ENCODE measurements at regions not wholly inside any gene's neighbourhood (a gene's known extent, or its start where the extent isn't known, plus 50 kb on each side); places are given as distances from the start of the nearest gene placed in this dataset.

GRCh38 chr18:71047882-71048281, 759.0 kb downstream of the SOCS6 start:
- H3K4me1 ChIP-seq (ENCODE audit: control insufficient read depth in 1 of 2, insufficient read depth in 2 of 2, low read length in 2 of 2), result no peaks in the 10 kb centered on the region
- H2BK120ac ChIP-seq (ENCODE audit: insufficient read depth, low read length, poor library complexity), result no peak overlapping the region
- no peaks in the 10 kb centered on the region for H3K79me1 ChIP-seq (ENCODE audit: low read length)
- H3K36me3 ChIP-seq (ENCODE audit: control insufficient read depth in 1 of 2, insufficient read depth in 2 of 2, low read length in 2 of 2), result no peaks in the 10 kb centered on the region
- H2AK5ac ChIP-seq (ENCODE audit: low read length), result no peak overlapping the region
- H3K27ac ChIP-seq (ENCODE audit: low read depth, low read length), result no peak overlapping the region
- no peaks in the 10 kb centered on the region for H3K9me3 ChIP-seq (ENCODE audit: insufficient read depth, low read depth, low read length)
- no peak overlapping the region for H2AFZ ChIP-seq (ENCODE audit: insufficient read depth, low read length, poor library complexity)
- H3K4ac ChIP-seq (ENCODE audit: low read depth, low read length), result no peak overlapping the region
- no peak overlapping the region for H4K91ac ChIP-seq (ENCODE audit: low read depth, low read length)
- no CpG with 5 or more reads among the region's 4 CpGs for WGBS (ENCODE audit: extremely low coverage, insufficient coverage, insufficient read length)
- H3K4me3 ChIP-seq (ENCODE audit: low read depth, low read length), result no peak overlapping the region
- H4K8ac ChIP-seq (ENCODE audit: low read depth, low read length), result no peak overlapping the region
- no peak overlapping the region for H2BK5ac ChIP-seq (ENCODE audit: low read depth, low read length, poor library complexity)
- no peaks in the 10 kb centered on the region for H3K27me3 ChIP-seq (ENCODE audit: insufficient read depth, low read length)
- H3K14ac ChIP-seq (ENCODE audit: low read length), result no peak overlapping the region
- no peaks in the 10 kb centered on the region for H3K79me2 ChIP-seq (ENCODE audit: control insufficient read depth, insufficient read depth, low read length, poor library complexity)
- H2BK12ac ChIP-seq (ENCODE audit: low read length), result no peak overlapping the region
- H3K9ac ChIP-seq (ENCODE audit: low read length), result no peak overlapping the region
- H3K18ac ChIP-seq (ENCODE audit: low read length), result no peak overlapping the region
- H3K4me2 ChIP-seq (ENCODE audit: low read length), result no peak overlapping the region
- no peak for DNase-seq
- H4K12ac ChIP-seq (ENCODE audit: low read depth, low read length), result no peak overlapping the region
- no peak overlapping the region for H3K23ac ChIP-seq (ENCODE audit: low read length)

GRCh38 chr18:71045331-71046065, 756.7 kb downstream of the SOCS6 start:
- no peak overlapping the region for H3K9ac ChIP-seq (ENCODE audit: low read length)
- no peaks in the 10 kb centered on the region for H3K27me3 ChIP-seq (ENCODE audit: insufficient read depth, low read length)
- no peak overlapping the region for H3K18ac ChIP-seq (ENCODE audit: low read length)
- H3K27ac ChIP-seq (ENCODE audit: low read depth, low read length), result no peak overlapping the region
- H3K23ac ChIP-seq (ENCODE audit: low read length), result no peak overlapping the region
- H3K36me3 ChIP-seq (ENCODE audit: control insufficient read depth in 1 of 2, insufficient read depth in 2 of 2, low read length in 2 of 2), result no peaks in the 10 kb centered on the region
- no peaks in the 10 kb centered on the region for H3K9me3 ChIP-seq (ENCODE audit: insufficient read depth, low read depth, low read length)
- no peak overlapping the region for H3K4me2 ChIP-seq (ENCODE audit: low read length)
- no peak overlapping the region for H2AFZ ChIP-seq (ENCODE audit: insufficient read depth, low read length, poor library complexity)
- no peak overlapping the region for H3K14ac ChIP-seq (ENCODE audit: low read length)
- no peaks in the 10 kb centered on the region for H3K79me1 ChIP-seq (ENCODE audit: low read length)
- no peak overlapping the region for H4K91ac ChIP-seq (ENCODE audit: low read depth, low read length)
- WGBS (ENCODE audit: extremely low coverage, insufficient coverage, insufficient read length), result no CpG with 5 or more reads among the region's 1 CpG
- H3K79me2 ChIP-seq (ENCODE audit: control insufficient read depth, insufficient read depth, low read length, poor library complexity), result no peaks in the 10 kb centered on the region
- DNase-seq, result no peak
- no peaks in the 10 kb centered on the region for H3K4me1 ChIP-seq (ENCODE audit: control insufficient read depth in 1 of 2, insufficient read depth in 2 of 2, low read length in 2 of 2)
- no peak overlapping the region for H4K12ac ChIP-seq (ENCODE audit: low read depth, low read length)
- H2AK5ac ChIP-seq (ENCODE audit: low read length), result no peak overlapping the region
- no peak overlapping the region for H4K8ac ChIP-seq (ENCODE audit: low read depth, low read length)
- no peak overlapping the region for H2BK12ac ChIP-seq (ENCODE audit: low read length)
- no peak overlapping the region for H2BK5ac ChIP-seq (ENCODE audit: low read depth, low read length, poor library complexity)
- no peak overlapping the region for H2BK120ac ChIP-seq (ENCODE audit: insufficient read depth, low read length, poor library complexity)
- H3K4me3 ChIP-seq (ENCODE audit: low read depth, low read length), result no peak overlapping the region
- no peak overlapping the region for H3K4ac ChIP-seq (ENCODE audit: low read depth, low read length)

GRCh38 chr18:71040161-71040560, 751.3 kb downstream of the SOCS6 start:
- H3K4me1 ChIP-seq (ENCODE audit: control insufficient read depth in 1 of 2, insufficient read depth in 2 of 2, low read length in 2 of 2), result peaks cover 0 to 4% of the 10 kb centered on the region in 2 experiments
- H3K4me3 ChIP-seq (ENCODE audit: low read depth, low read length), result no peak overlapping the region

GRCh38 chr18:71038196-71038595, 749.4 kb downstream of the SOCS6 start:
- H3K14ac ChIP-seq (ENCODE audit: low read length), result no peak overlapping the region
- no peak overlapping the region for H3K9ac ChIP-seq (ENCODE audit: low read length)
- H2BK120ac ChIP-seq (ENCODE audit: insufficient read depth, low read length, poor library complexity), result no peak overlapping the region
- WGBS (ENCODE audit: extremely low coverage, insufficient coverage, insufficient read length), result no CpG with 5 or more reads among the region's 1 CpG
- H2BK12ac ChIP-seq (ENCODE audit: low read length), result no peak overlapping the region
- no peak overlapping the region for H4K12ac ChIP-seq (ENCODE audit: low read depth, low read length)
- DNase-seq, result no peak
- H3K4me3 ChIP-seq (ENCODE audit: low read depth, low read length), result no peak overlapping the region
- H4K8ac ChIP-seq (ENCODE audit: low read depth, low read length), result no peak overlapping the region
- no peaks in the 10 kb centered on the region for H3K27me3 ChIP-seq (ENCODE audit: insufficient read depth, low read length)
- no peaks in the 10 kb centered on the region for H3K9me3 ChIP-seq (ENCODE audit: insufficient read depth, low read depth, low read length)
- H3K4me1 ChIP-seq (ENCODE audit: control insufficient read depth in 1 of 2, insufficient read depth in 2 of 2, low read length in 2 of 2), result peaks cover 0 to 4% of the 10 kb centered on the region in 2 experiments
- H3K79me2 ChIP-seq (ENCODE audit: control insufficient read depth, insufficient read depth, low read length, poor library complexity), result no peaks in the 10 kb centered on the region
- no peaks in the 10 kb centered on the region for H3K79me1 ChIP-seq (ENCODE audit: low read length)
- no peak overlapping the region for H3K4ac ChIP-seq (ENCODE audit: low read depth, low read length)
- H2AK5ac ChIP-seq (ENCODE audit: low read length), result no peak overlapping the region
- H3K27ac ChIP-seq (ENCODE audit: low read depth, low read length), result no peak overlapping the region
- H3K4me2 ChIP-seq (ENCODE audit: low read length), result no peak overlapping the region
- no peaks in the 10 kb centered on the region for H3K36me3 ChIP-seq (ENCODE audit: control insufficient read depth in 1 of 2, insufficient read depth in 2 of 2, low read length in 2 of 2)
- H3K23ac ChIP-seq (ENCODE audit: low read length), result no peak overlapping the region
- H2AFZ ChIP-seq (ENCODE audit: insufficient read depth, low read length, poor library complexity), result no peak overlapping the region
- H2BK5ac ChIP-seq (ENCODE audit: low read depth, low read length, poor library complexity), result no peak overlapping the region
- H4K91ac ChIP-seq (ENCODE audit: low read depth, low read length), result no peak overlapping the region
- no peak overlapping the region for H3K18ac ChIP-seq (ENCODE audit: low read length)

More at GRCh38 chr18:71040161-71040560, 751.3 kb downstream of the SOCS6 start:
- Histone ChIP-seq H3K9ac (ENCODE audit: low read length) (peak overlapping the region; percentile 73), H3K4ac (ENCODE audit: low read depth, low read length) (no peak overlapping the region), H4K91ac (ENCODE audit: low read depth, low read length) (no peak overlapping the region), H3K36me3 (ENCODE audit: control insufficient read depth in 1 of 2, insufficient read depth in 2 of 2, low read length in 2 of 2) (no peaks in the 10 kb centered on the region), H3K79me1 (ENCODE audit: low read length) (no peaks in the 10 kb centered on the region), H2BK5ac (ENCODE audit: low read depth, low read length, poor library complexity) (no peak overlapping the region), H3K27me3 (ENCODE audit: insufficient read depth, low read length) (no peaks in the 10 kb centered on the region), H2AK5ac (ENCODE audit: low read length) (no peak overlapping the region), H4K8ac (ENCODE audit: low read depth, low read length) (no peak overlapping the region), H3K79me2 (ENCODE audit: control insufficient read depth, insufficient read depth, low read length, poor library complexity) (no peaks in the 10 kb centered on the region), H3K27ac (ENCODE audit: low read depth, low read length) (no peak overlapping the region), H3K23ac (ENCODE audit: low read length) (no peak overlapping the region), H3K14ac (ENCODE audit: low read length) (no peak overlapping the region), H3K4me2 (ENCODE audit: low read length) (no peak overlapping the region), H3K9me3 (ENCODE audit: insufficient read depth, low read depth, low read length) (no peaks in the 10 kb centered on the region), H2BK12ac (ENCODE audit: low read length) (no peak overlapping the region), H3K18ac (ENCODE audit: low read length) (no peak overlapping the region), H2AFZ (ENCODE audit: insufficient read depth, low read length, poor library complexity) (no peak overlapping the region), H4K12ac (ENCODE audit: low read depth, low read length) (no peak overlapping the region), H2BK120ac (ENCODE audit: insufficient read depth, low read length, poor library complexity) (no peak overlapping the region)
- no CpG with 5 or more reads among the region's 4 CpGs for WGBS (ENCODE audit: extremely low coverage, insufficient coverage, insufficient read length)
- no peak for DNase-seq
